Left colon (tissue), 2 donors: ENCODE measurements at regions not wholly inside any gene's neighbourhood (a gene's known extent, or its start where the extent isn't known, plus 50 kb on each side); places are given as distances from the start of the nearest gene placed in this dataset.

ENCODE experiments used
- ATAC-seq: fragments of 200-7000 bp; cut with Tn5 transposase; one replicate; pipeline ENCODE4 v1.9.1; 2020; ENCODE audit warnings: mild to moderate bottlenecking, moderate library complexity
- DNase-seq, 2 donors: peaks; one replicate each; pipeline ENCODE4 v3.0.0-alpha.2; 2020
- intact Hi-C, 2 donors: fragments of 100-400 bp; cut with DNase I in 1 of 2; cut with micrococcal nuclease in 1 of 2; formaldehyde crosslinking; loops; one replicate each; pipeline versions ENCODE4 v1.11.2 to v1.14.0; 2022; cut with DNase I, micrococcal nuclease
- donor health status: DM: no; HTN: no; CAD: no.
- donor health status: DM: yes; HTN: yes; CAD: no.

DNA sequence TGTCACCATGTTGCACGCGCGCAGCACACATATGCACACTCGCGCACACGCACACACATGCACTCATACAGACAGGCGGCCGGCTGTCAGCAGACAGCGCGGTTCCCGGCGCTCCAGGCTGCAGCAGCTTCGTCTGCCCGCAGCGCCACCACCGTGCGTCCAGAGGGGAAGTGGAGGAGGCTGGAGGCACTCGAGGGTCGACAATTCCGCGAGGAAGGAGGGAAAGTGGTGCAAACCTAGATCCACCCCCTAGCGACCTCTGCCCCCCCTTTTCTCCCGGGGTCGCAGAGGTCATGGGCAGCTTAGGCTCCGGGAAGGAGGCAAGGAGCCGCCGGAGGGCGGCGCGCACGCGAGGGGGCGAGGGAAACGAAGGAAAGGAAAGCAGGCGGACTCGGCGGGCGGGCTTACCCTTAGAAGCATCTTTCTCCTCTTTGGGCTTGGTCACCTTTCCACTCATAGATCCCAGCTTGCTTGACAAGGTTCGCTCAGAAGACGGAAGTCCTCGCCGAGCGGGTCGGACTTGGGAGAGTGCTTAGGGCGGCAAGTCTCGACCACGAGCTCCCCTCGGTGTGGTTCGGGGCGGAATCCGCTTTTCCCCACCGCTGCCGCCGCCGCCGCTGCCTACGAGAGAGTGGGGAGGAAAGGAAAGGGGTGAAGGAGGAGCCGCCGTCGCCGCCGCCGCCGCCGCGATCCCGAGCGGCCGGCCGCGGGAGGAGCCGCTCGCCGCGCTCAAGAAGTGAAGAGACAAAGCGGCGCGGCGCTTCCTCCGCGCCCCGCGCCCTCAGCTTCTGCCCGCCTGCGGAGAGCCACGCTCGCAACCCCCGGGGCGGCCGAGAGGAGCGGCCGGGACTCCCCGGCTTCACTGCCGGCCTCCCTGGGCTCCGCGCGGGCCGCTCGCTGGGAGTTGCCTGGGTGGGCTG is 326.6 kb upstream of the F9 start:
- intact Hi-C loops = no loop called here
- DNase-seq (peak in 1 of 2 donors; percentile 16), ATAC-seq (peak; percentile 52)

GRCh38 chrX:139202742-139203420 is 327.7 kb upstream of the F9 start:
- no peak for DNase-seq
- intact Hi-C loops = no loop called here
- ATAC-seq = no peak

DNA sequence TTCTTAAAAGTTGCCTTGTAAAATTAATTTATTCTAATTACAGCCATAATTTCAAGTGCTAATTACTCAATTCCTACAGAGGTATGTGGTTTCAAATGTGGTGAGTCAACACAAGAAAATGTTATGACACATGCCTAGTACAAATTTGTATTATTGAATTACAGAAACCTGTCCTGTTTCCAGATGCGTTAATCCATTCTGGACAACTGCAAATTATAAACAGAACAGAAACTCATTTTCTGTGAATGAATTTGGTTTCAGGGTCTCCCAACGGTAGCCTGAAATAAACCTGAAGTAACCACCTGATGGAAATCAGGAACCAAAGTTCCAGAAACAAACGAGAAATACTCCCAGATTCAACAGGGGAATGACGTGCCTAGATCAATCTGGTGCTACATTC is 328.6 kb upstream of the F9 start:
- intact Hi-C loops = no loop called here
- DNase-seq (no peak), ATAC-seq (no peak)

DNA sequence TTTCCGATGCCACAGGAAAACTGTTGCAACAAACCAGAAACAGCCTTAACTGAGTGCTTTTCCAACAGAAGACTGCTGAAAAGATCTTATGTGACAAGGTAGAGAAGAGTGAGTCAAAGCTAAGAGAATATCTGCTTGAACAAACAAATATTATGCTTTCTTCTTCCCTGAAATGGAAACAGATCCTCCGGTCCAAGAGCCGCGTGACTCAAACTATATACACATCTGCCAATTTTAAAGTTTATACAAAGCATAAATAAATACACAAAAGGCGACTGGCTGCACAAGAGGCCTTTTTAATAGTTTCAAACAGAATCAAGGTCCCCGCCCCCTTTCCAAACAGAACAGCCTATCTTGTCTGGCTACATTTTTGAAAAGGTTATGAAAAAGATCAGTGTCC is 329.7 kb upstream of the F9 start:
- ATAC-seq = peak; percentile 19

DNA sequence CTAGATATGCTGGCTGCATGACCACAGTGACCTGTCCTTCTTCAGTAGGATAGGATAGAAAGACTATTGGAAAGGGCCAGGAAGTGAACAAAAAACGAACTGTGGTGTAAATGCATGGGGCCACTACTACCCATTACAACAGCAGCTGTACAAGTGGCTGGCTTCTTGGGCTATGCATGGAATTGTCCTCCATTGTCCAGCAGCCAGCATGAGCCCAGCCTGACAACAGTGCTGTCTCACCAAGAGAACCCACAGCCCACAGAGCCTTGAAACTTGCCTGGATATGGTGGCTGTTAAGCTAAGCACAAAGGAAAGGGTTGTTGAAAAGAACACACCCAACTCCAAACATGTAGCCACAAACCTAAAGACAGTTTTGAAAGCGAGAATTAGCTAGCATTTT is 330.2 kb upstream of the F9 start:
- DNase-seq (no peak), ATAC-seq (no peak)
- intact Hi-C loops = no loop called here

More for the DNA sequence above, 329.7 kb upstream of the F9 start:
- intact Hi-C loops = no loop called here
- no peak for DNase-seq

DNA sequence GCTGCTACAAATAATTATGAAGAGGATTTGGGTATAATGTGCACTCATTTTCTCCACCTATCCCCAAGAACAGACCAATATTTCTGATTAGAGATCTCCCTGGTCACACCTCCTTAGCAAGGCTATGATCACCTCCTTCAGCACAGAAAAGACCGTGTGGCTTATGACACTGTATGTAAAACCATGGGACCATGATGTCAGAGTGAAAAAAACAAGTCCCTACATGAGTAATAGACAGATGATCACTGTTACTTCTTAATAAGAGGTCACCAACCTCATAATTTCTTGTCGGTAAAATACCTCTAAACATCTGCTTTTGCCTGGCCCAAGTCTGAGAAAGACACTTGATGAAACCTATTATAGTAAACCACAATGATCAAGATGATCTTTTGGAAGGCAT is 330.6 kb upstream of the F9 start:
- intact Hi-C loops = no loop called here
- ATAC-seq (no peak), DNase-seq (no peak)

DNA sequence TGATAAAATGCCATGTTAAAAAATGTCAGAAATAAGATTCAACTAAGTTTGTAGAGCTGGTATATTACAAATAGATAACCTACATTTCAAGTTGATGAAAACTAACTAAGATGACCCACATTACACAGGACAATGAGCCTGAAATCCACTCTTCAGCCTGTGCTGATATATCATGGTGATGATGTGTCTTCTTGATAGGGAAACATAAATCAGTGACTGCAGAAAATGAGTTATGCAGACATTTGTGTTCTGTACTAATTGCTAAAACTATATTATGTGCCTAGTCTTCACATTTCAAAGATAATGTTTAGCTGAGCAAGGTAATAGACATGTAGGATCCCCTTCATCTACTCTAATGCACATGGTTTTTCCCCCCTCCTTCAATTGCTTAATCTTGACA is 331.6 kb upstream of the F9 start:
- intact Hi-C loops = no loop called here
- DNase-seq = no peak
- no peak for ATAC-seq

DNA sequence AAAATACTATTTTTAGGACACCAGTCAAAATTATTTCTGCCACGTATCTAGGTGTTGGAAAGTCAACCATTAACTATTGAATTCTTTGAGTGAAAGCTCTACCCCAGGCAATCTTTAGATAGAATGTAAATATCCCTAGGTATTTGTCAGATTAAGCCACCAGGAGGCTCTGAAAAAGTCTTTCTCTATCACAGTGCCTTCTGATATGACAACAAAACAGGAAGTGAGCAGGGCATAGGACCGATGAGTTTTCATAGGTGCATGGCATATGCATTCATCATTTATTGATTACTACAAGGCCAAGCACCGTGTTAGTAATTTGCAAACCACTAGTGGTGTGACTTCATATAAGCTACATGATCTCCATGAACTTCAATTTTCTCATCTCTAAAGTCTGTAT is 333.6 kb upstream of the F9 start:
- no peak for DNase-seq
- ATAC-seq = no peak
- intact Hi-C loops = no loop called here

GRCh38 chrX:139194571-139195280 is 335.8 kb upstream of the F9 start:
- intact Hi-C loops = no loop called here
- ATAC-seq (peak; percentile 79), DNase-seq (peak; percentile 25 to 27)

- DNase-seq = no peak
- no peak for ATAC-seq
- intact Hi-C loops = no loop called here
Measured at GRCh38 chrX:139192386-139192961, 338.1 kb upstream of the F9 start.

DNA sequence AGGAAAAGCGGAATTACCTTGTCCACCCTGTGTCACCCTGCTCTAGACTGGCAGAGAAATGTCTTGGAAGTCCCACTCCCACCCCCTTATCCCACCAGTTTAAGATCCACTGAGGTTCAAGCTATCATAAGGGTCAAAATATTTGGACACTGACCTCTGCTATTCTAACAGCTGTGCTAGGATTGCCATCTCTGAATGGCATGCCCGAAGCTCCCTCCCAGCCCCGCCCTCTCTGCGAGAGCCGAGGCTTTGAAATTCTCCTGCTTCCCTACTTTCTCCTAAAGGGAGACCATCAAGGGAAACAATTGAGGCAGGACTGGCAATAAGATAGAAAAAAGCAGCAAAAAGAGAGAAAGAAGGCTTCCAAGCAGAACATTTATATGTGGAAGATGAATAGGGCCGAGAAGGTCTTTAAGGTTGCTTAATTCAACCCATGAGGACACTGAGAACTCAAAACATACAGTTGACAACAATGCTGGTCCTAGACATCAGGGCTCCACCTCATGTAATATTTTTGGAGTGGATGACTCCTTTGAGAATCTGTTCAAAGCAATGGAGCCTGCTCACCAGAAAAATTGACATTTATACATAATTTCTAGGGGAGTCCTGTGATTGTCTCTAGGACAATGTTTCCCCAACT is 338.7 kb upstream of the F9 start:
- no peak for DNase-seq
- intact Hi-C loops = no loop called here
- ATAC-seq = no peak

GRCh38 chrX:139191286-139191685 is 339.3 kb upstream of the F9 start:
- ATAC-seq (no peak), DNase-seq (no peak)
- intact Hi-C loops = no loop called here

DNA sequence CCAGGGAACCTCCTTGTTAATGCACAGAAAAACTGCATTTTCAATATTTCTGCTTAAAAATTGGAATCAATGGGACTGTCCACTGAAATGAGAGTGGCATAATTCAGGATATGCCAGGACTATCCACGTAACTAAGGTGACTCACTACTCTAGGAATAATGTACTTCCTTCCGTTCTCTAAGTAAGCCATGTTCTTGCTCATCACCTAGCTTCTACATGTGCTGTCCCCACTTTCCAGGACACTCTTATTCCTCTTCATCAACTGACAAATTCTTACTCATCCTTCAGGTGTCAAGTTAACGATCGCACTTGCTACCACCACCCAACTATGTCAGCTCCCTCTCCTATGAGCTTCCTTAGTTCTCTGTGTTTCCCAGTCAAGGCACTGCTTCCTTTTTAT is 342.8 kb upstream of the F9 start:
- ATAC-seq = no peak
- intact Hi-C loops = no loop called here

GRCh38 chrX:139186991-139187390 is 343.5 kb upstream of the F9 start:
- ATAC-seq (no peak), DNase-seq (no peak)
- intact Hi-C loops = no loop called here

More for the DNA sequence above, 342.8 kb upstream of the F9 start:
- no peak for DNase-seq

DNA sequence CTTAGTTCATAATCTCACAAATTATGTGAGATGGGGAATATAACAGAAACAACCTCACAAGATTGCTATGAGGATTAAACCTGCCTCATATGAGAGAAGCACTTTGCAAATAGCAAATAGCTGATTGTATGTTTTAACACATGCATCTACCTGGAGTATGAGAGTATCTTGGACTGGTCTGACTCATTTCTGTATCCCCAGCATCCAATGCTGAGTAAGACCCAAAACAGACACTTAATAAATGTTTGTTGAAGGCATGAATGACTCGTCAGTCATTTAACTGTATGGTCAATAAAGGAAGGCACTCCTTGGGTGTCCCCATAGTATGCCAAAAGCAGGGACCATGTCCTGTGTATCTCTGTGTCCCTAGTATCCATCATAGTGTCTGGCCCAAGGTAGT is 350.9 kb upstream of the F9 start:
- intact Hi-C loops = no loop called here
- DNase-seq = no peak
- no peak for ATAC-seq

- intact Hi-C loops = no loop called here
- ATAC-seq (no peak), DNase-seq (no peak)
Measured at GRCh38 chrX:139178980-139179379, 351.6 kb upstream of the F9 start.

GRCh38 chrX:139172731-139173130 is 357.8 kb upstream of the F9 start:
- ATAC-seq (peak; percentile 50), DNase-seq (no peak)
- intact Hi-C loops = no loop called here

GRCh38 chrX:139170526-139171173 is 359.9 kb upstream of the F9 start:
- ATAC-seq (no peak), DNase-seq (no peak)
- intact Hi-C loops = no loop called here

- ATAC-seq (no peak), DNase-seq (no peak)
- intact Hi-C loops = no loop called here
Measured at GRCh38 chrX:139167282-139167681, 363.3 kb upstream of the F9 start.
